GM12878 (cell line): ENCODE measurements at regions not wholly inside any gene's neighbourhood (a gene's known extent, or its start where the extent isn't known, plus 50 kb on each side); places are given as distances from the start of the nearest gene placed in this dataset.

Experiments used
- ATAC-seq: fragments of 200-7000 bp; cut with Tn5 transposase; 3 replicates; pipeline ENCODE4 v1.9.1; 2020; ENCODE audit warnings: mild to moderate bottlenecking, moderate library complexity
- BruUV-seq: library from RNA; stranded (reverse); fragments of 400-500 nt; replicated peaks from 2 replicates; lab custom pipeline; 2021; lab: Mats Ljungman, UMichigan
- CTCF ChIA-PET: fragments of 300-600 bp; sonication (Branson Sonifier 250); formaldehyde crosslinking; extraction: SDS; loops from one replicate; lab custom pipeline; 2021; ENCODE audit warnings: inconsistent platforms; lab: Yijun Ruan, JAX
- POLR2A ChIA-PET: fragments of 350-600 bp; formaldehyde crosslinking; extraction: SDS; loops from one replicate; lab custom pipeline; 2021; ENCODE audit warnings: inconsistent platforms; lab: Charles Lee
- RAD21 ChIA-PET: fragments of 300-600 bp; sonication (Branson Sonifier 250); formaldehyde crosslinking; loops from one replicate; lab custom pipeline; 2023; ENCODE audit warnings: antibody characterized with exemption; ENCODE audit not compliant: unreplicated experiment; lab: Charles Lee
- SMC1A ChIA-PET: fragments of 300-600 bp; sonication (Branson Sonifier 250); formaldehyde crosslinking; loops from one replicate; lab custom pipeline; 2023; ENCODE audit not compliant: unreplicated experiment, uncharacterized antibody; lab: Charles Lee
- DNase-seq: peaks from one replicate; pipeline ENCODE4 v3.0.0-alpha.2; 2011; ENCODE audit warnings: low read depth, low spot score
- FAIRE-seq: peaks from 3 replicates; lab custom pipeline; 2011; peaks lifted over from hg19 to GRCh38; lab: Jason Lieb, UNC
- H2AFZ ChIP-seq: 2 replicates; pipeline ENCODE4 v1.6.0; 2011; ENCODE audit warnings: low read depth, low read length, control low read depth; ENCODE audit not compliant: control insufficient read depth
- H3K27ac ChIP-seq: 2 replicates; pipeline ENCODE4 v1.5.1; 2011; ENCODE audit warnings: control low read depth; ENCODE audit not compliant: control insufficient read depth, insufficient read depth
- H3K27me3 ChIP-seq, 2 experiments: replicated peaks in 1 of 2; 2 replicates each; pipeline versions ENCODE4 v1.6.0 to v1.6.1; 2011; ENCODE audit warnings: low read length in 1 of 2; ENCODE audit not compliant: control insufficient read depth in 2 of 2, insufficient read depth in 2 of 2
- H3K36me3 ChIP-seq, 2 experiments: 2 replicates each; pipeline ENCODE4 v1.5.1; 2011; ENCODE audit warnings: low read length in 1 of 2; ENCODE audit not compliant: control insufficient read depth in 2 of 2, insufficient read depth in 2 of 2
- H3K4me1 ChIP-seq: 2 replicates; pipeline ENCODE4 v1.6.1; 2011; ENCODE audit warnings: mild to moderate bottlenecking, low read length, moderate library complexity, mixed read lengths; ENCODE audit not compliant: control insufficient read depth, insufficient read depth
- H3K4me2 ChIP-seq: 2 replicates; pipeline ENCODE4 v1.6.0; 2011; ENCODE audit warnings: control low read depth; ENCODE audit not compliant: control insufficient read depth, insufficient read depth
- H3K4me3 ChIP-seq: fragments of 200-600 bp; sonication (generic); 2 replicates; pipeline ENCODE4 v1.5.1; 2016
- H3K79me2 ChIP-seq: 2 replicates; pipeline ENCODE4 v1.6.0; 2011; ENCODE audit warnings: low read length; ENCODE audit not compliant: control insufficient read depth, insufficient read depth
- H3K9ac ChIP-seq: 2 replicates; pipeline ENCODE4 v1.8.0; 2011; ENCODE audit warnings: low read length, control low read depth, mixed read lengths; ENCODE audit not compliant: control insufficient read depth, insufficient read depth
- H3K9me3 ChIP-seq: replicated peaks from 3 replicates; pipeline ENCODE4 v1.5.1; 2011; ENCODE audit warnings: mild to moderate bottlenecking, low read length; ENCODE audit not compliant: control insufficient read depth, insufficient read depth
- H4K20me1 ChIP-seq: 2 replicates; pipeline ENCODE4 v1.6.0; 2011; ENCODE audit not compliant: control insufficient read depth, insufficient read depth
- FOS ChIP-seq: IDR thresholded peaks from 3 replicates; pipeline ENCODE4 v1.6.1; 2011; ENCODE audit warnings: borderline replicate concordance; ENCODE audit not compliant: insufficient read length; ENCODE audit errors: extremely low read depth
- GATAD2B ChIP-seq: fragments of 450-650 bp; conservative IDR thresholded peaks from 2 replicates; pipeline ENCODE4 v1.6.1; 2017; ENCODE audit warnings: low read depth, mild to moderate bottlenecking, moderate library complexity
- NR2C1 ChIP-seq: fragments of 450-650 bp; IDR thresholded peaks from 2 replicates; pipeline ENCODE4 v1.6.1; 2017; ENCODE audit warnings: antibody characterized with exemption, mild to moderate bottlenecking, moderate library complexity
- PAX5 ChIP-seq: IDR thresholded peaks from 2 replicates; pipeline ENCODE4 v1.6.1; 2011; ENCODE audit warnings: low read depth, low read length, borderline replicate concordance
- PAX8 ChIP-seq: fragments of 450-650 bp; IDR thresholded peaks from 2 replicates; pipeline ENCODE4 v1.6.1; 2017; ENCODE audit warnings: mild to moderate bottlenecking, moderate library complexity
- RAD51 ChIP-seq: fragments of 450-650 bp; IDR thresholded peaks from 2 replicates; pipeline ENCODE4 v1.6.1; 2016; ENCODE audit warnings: moderate library complexity, mild to moderate bottlenecking, inconsistent platforms
- RBBP5 ChIP-seq: fragments of 200-600 bp; sonication (generic); conservative IDR thresholded peaks from 2 replicates; pipeline ENCODE4 v1.6.1; 2016
- WGBS: methylation state at CpG from one replicate; pipeline ENCODE4 v1.1.6; 2016; ENCODE audit warnings: low lambda C conversion rate; ENCODE audit not compliant: insufficient replicate concordance, insufficient coverage; ENCODE audit errors: missing lambda C conversion rate; 5-methylcytosine and 5-hydroxymethylcytosine counted together
- in situ Hi-C: fragments of 300-500 bp; cut with MboI; formaldehyde crosslinking; loops from 9 replicates; pipeline ENCODE4 v1.14.3; 2018; ENCODE audit warnings: mixed read lengths
- intact Hi-C: fragments of 100-400 bp; cut with micrococcal nuclease; formaldehyde crosslinking; loops from one replicate; pipeline ENCODE4 v1.14.2; 2022; ENCODE audit not compliant: unreplicated experiment
- TF ChIP-seq, protein P1 (sequence below): fragments of 450-650 bp; formaldehyde crosslinking; IDR thresholded peaks from 2 replicates; pipeline ENCODE4 v1.4.0; 2022; ENCODE audit warnings: mild to moderate bottlenecking, moderate library complexity

DNA sequence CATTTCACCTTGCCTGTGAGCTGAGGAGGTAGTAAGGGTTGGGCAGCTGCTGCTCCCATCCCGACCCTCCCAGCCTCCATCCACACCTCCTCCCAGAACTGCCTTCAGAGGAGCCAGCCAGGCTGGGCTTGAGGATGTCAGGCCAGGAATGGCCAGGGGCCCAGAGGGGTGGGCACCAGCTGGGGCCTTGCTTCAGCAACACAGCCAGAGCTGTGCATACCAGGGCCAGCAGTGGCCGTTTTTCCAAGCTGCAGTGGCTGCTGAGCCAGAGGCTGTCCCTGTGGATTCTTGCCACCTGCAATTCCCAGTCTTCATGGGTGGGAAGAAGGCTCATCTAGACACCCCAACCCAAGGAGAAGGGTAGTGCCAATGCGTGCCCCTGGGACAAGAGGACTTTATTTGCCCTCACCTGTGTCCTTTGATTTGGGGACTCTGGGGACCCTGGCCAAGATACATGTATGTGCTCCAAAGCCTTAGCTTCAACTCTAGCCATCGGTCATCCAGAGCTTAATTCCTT, 153.4 kb upstream of the SDK2 start:
- no peaks in the 10 kb centered on the region for H3K4me1 ChIP-seq
- in situ Hi-C loops (no loop called here), intact Hi-C loops (no loop called here)
- no peaks in the 10 kb centered on the region for H3K27me3 ChIP-seq
- H3K36me3 ChIP-seq: no peaks in the 10 kb centered on the region
- H3K9ac ChIP-seq: no peak overlapping the region
- ChIA-PET RAD21 (no interaction called here), SMC1A (no interaction called here), CTCF (no interaction called here), POLR2A (no interaction called here)
- TF ChIP-seq NR2C1 (no peak), PAX5 (no peak), RAD51 (no peak), RBBP5 (no peak), PAX8 (no peak), FOS (no peak), GATAD2B (no peak)
- TF ChIP-seq, protein P1, sequence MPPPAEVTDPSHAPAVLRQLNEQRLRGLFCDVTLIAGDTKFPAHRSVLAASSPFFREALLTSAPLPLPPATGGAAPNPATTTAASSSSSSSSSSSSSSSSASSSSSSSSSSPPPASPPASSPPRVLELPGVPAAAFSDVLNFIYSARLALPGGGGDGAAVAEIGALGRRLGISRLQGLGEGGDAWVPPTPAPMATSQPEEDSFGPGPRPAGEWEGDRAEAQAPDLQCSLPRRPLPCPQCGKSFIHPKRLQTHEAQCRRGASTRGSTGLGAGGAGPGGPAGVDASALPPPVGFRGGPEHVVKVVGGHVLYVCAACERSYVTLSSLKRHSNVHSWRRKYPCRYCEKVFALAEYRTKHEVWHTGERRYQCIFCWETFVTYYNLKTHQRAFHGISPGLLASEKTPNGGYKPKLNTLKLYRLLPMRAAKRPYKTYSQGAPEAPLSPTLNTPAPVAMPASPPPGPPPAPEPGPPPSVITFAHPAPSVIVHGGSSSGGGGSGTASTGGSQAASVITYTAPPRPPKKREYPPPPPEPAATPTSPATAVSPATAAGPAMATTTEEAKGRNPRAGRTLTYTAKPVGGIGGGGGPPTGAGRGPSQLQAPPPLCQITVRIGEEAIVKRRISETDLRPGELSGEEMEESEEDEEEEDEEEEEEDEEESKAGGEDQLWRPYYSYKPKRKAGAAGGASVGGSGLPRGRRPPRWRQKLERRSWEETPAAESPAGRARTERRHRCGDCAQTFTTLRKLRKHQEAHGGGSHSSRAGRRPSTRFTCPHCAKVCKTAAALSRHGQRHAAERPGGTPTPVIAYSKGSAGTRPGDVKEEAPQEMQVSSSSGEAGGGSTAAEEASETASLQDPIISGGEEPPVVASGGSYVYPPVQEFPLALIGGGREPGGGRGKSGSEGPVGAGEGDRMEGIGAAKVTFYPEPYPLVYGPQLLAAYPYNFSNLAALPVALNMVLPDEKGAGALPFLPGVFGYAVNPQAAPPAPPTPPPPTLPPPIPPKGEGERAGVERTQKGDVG (CRISPR knock-in tag): no peak
- no TSS peak for BruUV-seq
- ATAC-seq: no peak
- no peak overlapping the region for H3K4me3 ChIP-seq
- no peaks in the 10 kb centered on the region for H3K9me3 ChIP-seq
- H3K27ac ChIP-seq: no peak overlapping the region
- DNase-seq: no peak
- H4K20me1 ChIP-seq: no peaks in the 10 kb centered on the region
- no peak overlapping the region for H2AFZ ChIP-seq
- 8% methylated on average over 4 of the region's 4 CpGs for WGBS
- FAIRE-seq: no peak
- H3K79me2 ChIP-seq: no peaks in the 10 kb centered on the region
- H3K4me2 ChIP-seq: no peak overlapping the region
